Lower lobe of right lung (tissue), 2 donors: ENCODE measurements at regions not wholly inside any gene's neighbourhood (a gene's known extent, or its start where the extent isn't known, plus 50 kb on each side); places are given as distances from the start of the nearest gene placed in this dataset.

ENCODE experiments used
- ATAC-seq, 2 donors: fragments of 200-7000 bp; cut with Tn5 transposase; one replicate each; pipeline ENCODE4 v1.9.1; 2020 to 2022; ENCODE audit warnings: mild to moderate bottlenecking in 2 of 2, moderate library complexity in 2 of 2
- DNase-seq: peaks from one replicate; pipeline ENCODE4 v3.0.0-alpha.2; 2020
- H3K27ac ChIP-seq: fragments of 200-600 bp; one replicate; pipeline ENCODE4 v1.8.0; 2022
- H3K27me3 ChIP-seq: fragments of 200-600 bp; one replicate; pipeline ENCODE4 v1.8.0; 2022; ENCODE audit warnings: low read depth
- H3K36me3 ChIP-seq: fragments of 200-600 bp; one replicate; pipeline ENCODE4 v1.8.0; 2022; ENCODE audit warnings: mild to moderate bottlenecking
- H3K4me1 ChIP-seq: fragments of 200-600 bp; one replicate; pipeline ENCODE4 v1.8.0; 2022
- H3K4me3 ChIP-seq: fragments of 200-600 bp; one replicate; pipeline ENCODE4 v1.8.0; 2022; ENCODE audit warnings: mild to moderate bottlenecking
- H3K9me3 ChIP-seq: fragments of 200-600 bp; one replicate; pipeline ENCODE4 v1.8.0; 2022
- intact Hi-C: fragments of 100-400 bp; cut with DNase I; formaldehyde crosslinking; loops from one replicate; pipeline ENCODE4 v1.11.0; 2022
- TF ChIP-seq, protein P1 (sequence below): fragments of 200-600 bp; IDR thresholded peaks from one replicate; pipeline ENCODE4 v1.8.0; 2022; ENCODE audit warnings: antibody characterized with exemption, mild to moderate bottlenecking
- donor health status: DM: no; HTN: yes; CAD: no; lungs with severe emphysema.

DNA sequence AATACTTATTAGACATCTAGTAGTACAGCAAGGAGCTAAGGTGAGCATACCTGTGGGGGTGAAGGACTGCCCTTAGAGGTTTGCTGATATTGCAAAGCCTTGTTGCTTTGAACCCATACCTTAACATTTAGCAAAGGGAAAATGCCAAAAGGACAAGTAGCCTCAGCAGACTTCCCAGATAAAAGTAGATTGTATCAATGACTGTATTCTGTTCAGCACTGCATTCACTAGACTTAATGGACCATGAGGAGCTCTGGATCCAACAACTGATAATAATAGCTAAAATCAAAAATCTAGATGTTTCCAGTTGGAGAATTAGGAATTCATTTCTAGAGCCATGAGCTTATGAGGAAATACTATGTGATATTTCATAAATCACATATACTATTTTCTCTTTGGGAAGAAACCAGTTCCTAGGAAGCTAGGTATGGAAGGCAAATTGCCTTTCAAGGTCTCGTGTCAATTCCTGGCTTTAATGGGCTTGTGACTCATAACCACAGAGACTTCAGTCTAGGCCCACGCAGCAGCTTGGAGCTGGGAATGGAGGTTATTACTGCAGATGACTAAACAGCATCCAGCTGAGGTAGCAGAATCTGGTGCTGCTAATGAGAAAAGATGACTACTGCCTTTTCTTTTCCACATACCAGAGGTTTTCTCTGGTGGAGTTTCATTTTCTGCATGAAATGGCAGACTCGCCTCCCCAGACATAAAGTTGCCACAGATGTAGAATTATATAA is 191.2 kb upstream of the NABP1 start:
- ATAC-seq (no peak), DNase-seq (no peak)
- no peak overlapping the region for H3K27ac ChIP-seq
- H3K4me1 ChIP-seq: no peaks in the 10 kb centered on the region
- no peak overlapping the region for H3K4me3 ChIP-seq
- no peaks in the 10 kb centered on the region for H3K27me3 ChIP-seq
- peaks cover 9% of the 10 kb centered on the region for H3K9me3 ChIP-seq
- no peaks in the 10 kb centered on the region for H3K36me3 ChIP-seq
- TF ChIP-seq, protein P1, sequence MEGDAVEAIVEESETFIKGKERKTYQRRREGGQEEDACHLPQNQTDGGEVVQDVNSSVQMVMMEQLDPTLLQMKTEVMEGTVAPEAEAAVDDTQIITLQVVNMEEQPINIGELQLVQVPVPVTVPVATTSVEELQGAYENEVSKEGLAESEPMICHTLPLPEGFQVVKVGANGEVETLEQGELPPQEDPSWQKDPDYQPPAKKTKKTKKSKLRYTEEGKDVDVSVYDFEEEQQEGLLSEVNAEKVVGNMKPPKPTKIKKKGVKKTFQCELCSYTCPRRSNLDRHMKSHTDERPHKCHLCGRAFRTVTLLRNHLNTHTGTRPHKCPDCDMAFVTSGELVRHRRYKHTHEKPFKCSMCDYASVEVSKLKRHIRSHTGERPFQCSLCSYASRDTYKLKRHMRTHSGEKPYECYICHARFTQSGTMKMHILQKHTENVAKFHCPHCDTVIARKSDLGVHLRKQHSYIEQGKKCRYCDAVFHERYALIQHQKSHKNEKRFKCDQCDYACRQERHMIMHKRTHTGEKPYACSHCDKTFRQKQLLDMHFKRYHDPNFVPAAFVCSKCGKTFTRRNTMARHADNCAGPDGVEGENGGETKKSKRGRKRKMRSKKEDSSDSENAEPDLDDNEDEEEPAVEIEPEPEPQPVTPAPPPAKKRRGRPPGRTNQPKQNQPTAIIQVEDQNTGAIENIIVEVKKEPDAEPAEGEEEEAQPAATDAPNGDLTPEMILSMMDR: no peak
- intact Hi-C loops: no loop called here

- intact Hi-C loops: no loop called here
- TF ChIP-seq, protein P1: no peak
- Histone ChIP-seq H3K9me3 (no peaks in the 10 kb centered on the region), H3K36me3 (no peaks in the 10 kb centered on the region), H3K4me1 (no peaks in the 10 kb centered on the region), H3K27me3 (no peaks in the 10 kb centered on the region), H3K27ac (no peak overlapping the region), H3K4me3 (no peak overlapping the region)
- ATAC-seq (no peak), DNase-seq (no peak)
These were observed 189.8 kb upstream of the NABP1 start for GRCh38 chr2:191488135-191488534.

DNA sequence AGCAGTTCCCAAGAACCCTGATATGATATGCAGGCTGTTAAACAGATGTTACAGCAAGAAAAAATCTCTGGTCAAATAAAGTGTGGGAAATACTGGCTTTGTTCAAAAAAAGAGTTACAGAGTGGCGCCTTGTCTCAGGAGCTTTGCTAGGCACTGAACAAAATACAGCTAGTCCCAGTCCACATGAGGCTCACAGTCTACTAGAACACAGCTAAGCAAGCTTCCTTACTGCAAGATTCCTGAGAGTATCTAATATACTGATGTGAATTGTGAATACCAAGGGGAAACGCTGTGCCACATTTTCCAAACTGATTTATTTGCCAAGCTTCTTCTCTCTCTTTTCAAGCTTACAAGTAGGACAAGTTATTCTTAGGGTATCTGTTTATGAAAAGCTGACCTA is 188.8 kb upstream of the NABP1 start:
- H3K27me3 ChIP-seq: no peaks in the 10 kb centered on the region
- H3K9me3 ChIP-seq: no peaks in the 10 kb centered on the region
- ATAC-seq: no peak
- DNase-seq: no peak
- no peaks in the 10 kb centered on the region for H3K4me1 ChIP-seq
- H3K27ac ChIP-seq: no peak overlapping the region
- H3K36me3 ChIP-seq: no peaks in the 10 kb centered on the region
- intact Hi-C loops: no loop called here
- TF ChIP-seq, protein P1: no peak
- no peak overlapping the region for H3K4me3 ChIP-seq

- H3K4me3 ChIP-seq: no peak overlapping the region
- peaks cover 10% of the 10 kb centered on the region for H3K4me1 ChIP-seq
- H3K27me3 ChIP-seq: no peaks in the 10 kb centered on the region
- no peak overlapping the region for H3K27ac ChIP-seq
- H3K9me3 ChIP-seq: no peaks in the 10 kb centered on the region
- intact Hi-C loops: no loop called here
- no peaks in the 10 kb centered on the region for H3K36me3 ChIP-seq
- no peak for DNase-seq
- TF ChIP-seq, protein P1: no peak
- ATAC-seq: no peak
These were observed 181.1 kb upstream of the NABP1 start for GRCh38 chr2:191496838-191497237.

- DNase-seq: no peak
- Histone ChIP-seq H3K4me3 (no peak overlapping the region), H3K27me3 (no peaks in the 10 kb centered on the region), H3K36me3 (no peaks in the 10 kb centered on the region), H3K9me3 (no peaks in the 10 kb centered on the region), H3K4me1 (peaks cover 10% of the 10 kb centered on the region), H3K27ac (no peak overlapping the region)
- no peak for ATAC-seq
- TF ChIP-seq, protein P1: no peak
- intact Hi-C loops: no loop called here
These were observed 180.1 kb upstream of the NABP1 start for GRCh38 chr2:191497822-191498221.
